H9 (cell line): ENCODE measurements at regions not wholly inside any gene's neighbourhood (a gene's known extent, or its start where the extent isn't known, plus 50 kb on each side); places are given as distances from the start of the nearest gene placed in this dataset.

ENCODE experiments used
- DNase-seq: peaks from one replicate; pipeline ENCODE4 v3.0.0-alpha.2; 2017
- H2AFZ ChIP-seq: one replicate; pipeline ENCODE4 v1.6.1; 2013; ENCODE audit warnings: mild to moderate bottlenecking, low read length, control low read depth, moderate library complexity
- H2AK5ac ChIP-seq: 2 replicates; pipeline ENCODE4 v1.6.1; 2013; ENCODE audit warnings: low read length, control low read depth, mixed read lengths; ENCODE audit not compliant: insufficient read length
- H2BK120ac ChIP-seq: one replicate; pipeline ENCODE4 v1.6.1; 2013; ENCODE audit warnings: low read depth, mild to moderate bottlenecking, low read length, control low read depth, inconsistent platforms; ENCODE audit not compliant: poor library complexity, severe bottlenecking
- H2BK12ac ChIP-seq: 2 replicates; pipeline ENCODE4 v1.6.1; 2013; ENCODE audit warnings: low read length, control low read depth, mixed read lengths, low read depth; ENCODE audit not compliant: insufficient read length
- H2BK15ac ChIP-seq: 2 replicates; pipeline ENCODE4 v1.6.1; 2013; ENCODE audit warnings: low read depth, low read length, control low read depth
- H2BK20ac ChIP-seq: one replicate; pipeline ENCODE4 v1.6.1; 2013; ENCODE audit warnings: low read depth, mild to moderate bottlenecking, low read length, control low read depth, inconsistent platforms; ENCODE audit not compliant: poor library complexity, severe bottlenecking
- H2BK5ac ChIP-seq: 2 replicates; pipeline ENCODE4 v1.6.1; 2013; ENCODE audit warnings: low read length, control low read depth, mixed read lengths; ENCODE audit not compliant: insufficient read length
- H3K14ac ChIP-seq: 2 replicates; pipeline ENCODE4 v1.6.1; 2013; ENCODE audit warnings: low read length, control low read depth; ENCODE audit not compliant: insufficient read depth
- H3K18ac ChIP-seq: 2 replicates; pipeline ENCODE4 v1.6.1; 2013; ENCODE audit warnings: low read depth, mild to moderate bottlenecking, mixed read lengths, low read length, control low read depth; ENCODE audit not compliant: insufficient read length
- H3K23ac ChIP-seq: 2 replicates; pipeline ENCODE4 v1.6.1; 2013; ENCODE audit warnings: low read length, control low read depth, mixed read lengths, low read depth; ENCODE audit not compliant: insufficient read length
- H3K23me2 ChIP-seq: 2 replicates; pipeline ENCODE4 v1.6.1; 2013; ENCODE audit warnings: low read depth, mild to moderate bottlenecking, mixed read lengths, low read length, control low read depth; ENCODE audit not compliant: insufficient read length, poor library complexity, severe bottlenecking
- H3K27ac ChIP-seq: 2 replicates; pipeline ENCODE4 v1.5.1; 2013; ENCODE audit warnings: low read length, control low read depth, mixed read lengths, low read depth; ENCODE audit not compliant: insufficient read length
- H3K27me3 ChIP-seq: 2 replicates; pipeline ENCODE4 v1.6.1; 2013; ENCODE audit warnings: low read length, control low read depth, inconsistent platforms; ENCODE audit not compliant: insufficient read depth
- H3K4ac ChIP-seq: 2 replicates; pipeline ENCODE4 v1.6.1; 2013; ENCODE audit warnings: low read depth, mild to moderate bottlenecking, control low read depth, inconsistent platforms, low read length, moderate library complexity
- H3K4me1 ChIP-seq: 2 replicates; pipeline ENCODE4 v1.6.1; 2013; ENCODE audit warnings: low read length, control low read depth, inconsistent platforms; ENCODE audit not compliant: insufficient read depth
- H3K4me2 ChIP-seq: 2 replicates; pipeline ENCODE4 v1.6.1; 2013; ENCODE audit warnings: low read length, control low read depth, mixed read lengths; ENCODE audit not compliant: insufficient read length, insufficient read depth
- H3K56ac ChIP-seq: 2 replicates; pipeline ENCODE4 v1.6.1; 2013; ENCODE audit warnings: low read depth, mild to moderate bottlenecking, mixed read lengths, low read length, control low read depth; ENCODE audit not compliant: insufficient read length
- H3K79me1 ChIP-seq: 2 replicates; pipeline ENCODE4 v1.6.1; 2013; ENCODE audit warnings: low read depth, mild to moderate bottlenecking, moderate library complexity, low read length, control low read depth, inconsistent platforms; ENCODE audit not compliant: insufficient read depth, poor library complexity, severe bottlenecking
- H3K79me2 ChIP-seq: 2 replicates; pipeline ENCODE4 v1.6.1; 2013; ENCODE audit warnings: low read length, control low read depth, inconsistent platforms; ENCODE audit not compliant: insufficient read depth
- H3K9ac ChIP-seq: 2 replicates; pipeline ENCODE4 v1.6.1; 2013; ENCODE audit warnings: low read length, control low read depth, mixed read lengths; ENCODE audit not compliant: insufficient read length; ENCODE audit errors: extremely low read depth
- H3K9me3 ChIP-seq: one replicate; pipeline ENCODE4 v1.6.1; 2013; ENCODE audit warnings: low read depth, low read length, inconsistent platforms; ENCODE audit not compliant: control insufficient read depth
- H3T11ph ChIP-seq: one replicate; pipeline ENCODE4 v1.6.1; 2013; ENCODE audit warnings: mild to moderate bottlenecking, low read length, control low read depth, inconsistent platforms
- H4K20me1 ChIP-seq: one replicate; pipeline ENCODE4 v1.6.1; 2013; ENCODE audit not compliant: control insufficient read depth, insufficient read length, insufficient read depth
- H4K5ac ChIP-seq: 2 replicates; pipeline ENCODE4 v1.6.1; 2013; ENCODE audit warnings: low read depth, mild to moderate bottlenecking, mixed read lengths, low read length, control low read depth; ENCODE audit not compliant: insufficient read length
- H4K8ac ChIP-seq: replicated peaks from 2 replicates; pipeline ENCODE4 v1.6.1; 2013; ENCODE audit warnings: low read length, control low read depth, mixed read lengths, low read depth; ENCODE audit not compliant: insufficient read length
- H4K91ac ChIP-seq: 2 replicates; pipeline ENCODE4 v1.6.1; 2013; ENCODE audit warnings: low read depth, mild to moderate bottlenecking, moderate library complexity, mixed read lengths, low read length, control low read depth; ENCODE audit not compliant: insufficient read length
- H3K27ac Mint-ChIP-seq, 3 experiments: 2 replicates in 2 of 3; 3 replicates in 1 of 3; pipeline ENCODE4 v1.8.0; 2020 to 2021; ENCODE audit warnings: mixed read lengths in 3 of 3, mild to moderate bottlenecking in 1 of 3, moderate library complexity in 1 of 3
- H3K27me3 Mint-ChIP-seq: 2 replicates; pipeline ENCODE4 v1.8.0; 2021; ENCODE audit warnings: low read depth, mild to moderate bottlenecking, moderate library complexity, mixed read lengths
- H3K36me3 Mint-ChIP-seq, 3 experiments: 2 replicates in 2 of 3; 3 replicates in 1 of 3; pipeline ENCODE4 v1.8.0; 2020 to 2021; ENCODE audit warnings: low read depth in 3 of 3, mixed read lengths in 3 of 3; ENCODE audit not compliant: insufficient read depth in 1 of 3
- H3K4me1 Mint-ChIP-seq, 2 experiments: 2 replicates each; pipeline ENCODE4 v1.8.0; 2020; ENCODE audit warnings: mixed read lengths in 2 of 2
- H3K4me3 Mint-ChIP-seq, 2 experiments: 2 replicates in 1 of 2; 3 replicates in 1 of 2; pipeline ENCODE4 v1.8.0; 2020 to 2021; ENCODE audit warnings: mild to moderate bottlenecking in 2 of 2, mixed read lengths in 2 of 2, moderate library complexity in 1 of 2
- H3K9me3 Mint-ChIP-seq, 2 experiments: 2 replicates in 1 of 2; 3 replicates in 1 of 2; pipeline ENCODE4 v1.8.0; 2020; ENCODE audit warnings: mild to moderate bottlenecking in 2 of 2, mixed read lengths in 2 of 2, moderate library complexity in 1 of 2
- WGBS: extraction: QIAGEN DNeasy Blood & Tissue Kit; methylation state at CpG from one replicate; pipeline ENCODE4 v1.1.7; 2013; ENCODE audit warnings: missing lambda C conversion rate, low lambda C conversion rate, mixed read lengths; ENCODE audit not compliant: insufficient read length; ENCODE audit errors: extremely low coverage; 5-methylcytosine and 5-hydroxymethylcytosine counted together
- TF ChIP-seq, protein P1 (sequence below): fragments of 200-600 bp; sonication (generic); conservative IDR thresholded peaks from 3 replicates; pipeline ENCODE4 v1.8.0; 2021; ENCODE audit warnings: antibody characterized with exemption, mild to moderate bottlenecking

GRCh38 chr7:71009636-71010035, 122.3 kb upstream of the GALNT17 start:
- Histone ChIP-seq H4K91ac (no peak overlapping the region), H4K20me1 (no peaks in the 10 kb centered on the region), H2BK120ac (no peak overlapping the region), H3T11ph (no peak overlapping the region), H3K9me3 (no peaks in the 10 kb centered on the region), H3K27me3 (no peaks in the 10 kb centered on the region), H2BK15ac (no peak overlapping the region), H2AK5ac (no peak overlapping the region), H3K23ac (no peak overlapping the region), H3K9ac (no peak overlapping the region), H3K18ac (no peak overlapping the region), H3K27ac (no peak overlapping the region), H3K4me2 (no peak overlapping the region), H3K56ac (no peak overlapping the region), H3K23me2 (no peaks in the 10 kb centered on the region), H4K8ac (no peak overlapping the region), H3K79me1 (no peaks in the 10 kb centered on the region), H3K4ac (no peak overlapping the region), H2AFZ (no peak overlapping the region), H3K14ac (no peak overlapping the region), H4K5ac (no peak overlapping the region), H2BK12ac (no peak overlapping the region), H2BK5ac (no peak overlapping the region), H3K4me1 (no peaks in the 10 kb centered on the region), H3K79me2 (no peaks in the 10 kb centered on the region), H2BK20ac (no peak overlapping the region)
- no peak overlapping the region for H3K4me3 Mint-ChIP-seq
- DNase-seq: no peak
- peaks cover 0 to 2% (median 0%) of the 10 kb centered on the region in 3 experiments; a peak in 3 of 7 replicates for H3K36me3 Mint-ChIP-seq
- no peak overlapping the region for H3K27ac Mint-ChIP-seq
- peaks cover 1% of the 10 kb centered on the region for H3K27me3 Mint-ChIP-seq
- TF ChIP-seq, protein P1, sequence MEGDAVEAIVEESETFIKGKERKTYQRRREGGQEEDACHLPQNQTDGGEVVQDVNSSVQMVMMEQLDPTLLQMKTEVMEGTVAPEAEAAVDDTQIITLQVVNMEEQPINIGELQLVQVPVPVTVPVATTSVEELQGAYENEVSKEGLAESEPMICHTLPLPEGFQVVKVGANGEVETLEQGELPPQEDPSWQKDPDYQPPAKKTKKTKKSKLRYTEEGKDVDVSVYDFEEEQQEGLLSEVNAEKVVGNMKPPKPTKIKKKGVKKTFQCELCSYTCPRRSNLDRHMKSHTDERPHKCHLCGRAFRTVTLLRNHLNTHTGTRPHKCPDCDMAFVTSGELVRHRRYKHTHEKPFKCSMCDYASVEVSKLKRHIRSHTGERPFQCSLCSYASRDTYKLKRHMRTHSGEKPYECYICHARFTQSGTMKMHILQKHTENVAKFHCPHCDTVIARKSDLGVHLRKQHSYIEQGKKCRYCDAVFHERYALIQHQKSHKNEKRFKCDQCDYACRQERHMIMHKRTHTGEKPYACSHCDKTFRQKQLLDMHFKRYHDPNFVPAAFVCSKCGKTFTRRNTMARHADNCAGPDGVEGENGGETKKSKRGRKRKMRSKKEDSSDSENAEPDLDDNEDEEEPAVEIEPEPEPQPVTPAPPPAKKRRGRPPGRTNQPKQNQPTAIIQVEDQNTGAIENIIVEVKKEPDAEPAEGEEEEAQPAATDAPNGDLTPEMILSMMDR: no peak
- no CpG with 5 or more reads among the region's 3 CpGs for WGBS
- H3K4me1 Mint-ChIP-seq: peaks cover 7 to 9% of the 10 kb centered on the region in 2 experiments
- peaks cover 0 to under 1% of the 10 kb centered on the region in 2 experiments; a peak in 3 of 5 replicates for H3K9me3 Mint-ChIP-seq
